GM21576 (cell line): ENCODE measurements at regions not wholly inside any gene's neighbourhood (a gene's known extent, or its start where the extent isn't known, plus 50 kb on each side); places are given as distances from the start of the nearest gene placed in this dataset.
"Not testable (repeated sequence)": the region's sequence is repeated elsewhere in the genome, so short reads cannot be mapped to it uniquely, and the experiment has no call there.

Source experiments
- ATAC-seq: cut with Tn5 transposase; IDR thresholded peaks from one replicate; pipeline ENCODE4 v1.9.1; 2021; ENCODE audit warnings: mild to moderate bottlenecking, moderate library complexity; ENCODE audit not compliant: unreplicated experiment

DNA sequence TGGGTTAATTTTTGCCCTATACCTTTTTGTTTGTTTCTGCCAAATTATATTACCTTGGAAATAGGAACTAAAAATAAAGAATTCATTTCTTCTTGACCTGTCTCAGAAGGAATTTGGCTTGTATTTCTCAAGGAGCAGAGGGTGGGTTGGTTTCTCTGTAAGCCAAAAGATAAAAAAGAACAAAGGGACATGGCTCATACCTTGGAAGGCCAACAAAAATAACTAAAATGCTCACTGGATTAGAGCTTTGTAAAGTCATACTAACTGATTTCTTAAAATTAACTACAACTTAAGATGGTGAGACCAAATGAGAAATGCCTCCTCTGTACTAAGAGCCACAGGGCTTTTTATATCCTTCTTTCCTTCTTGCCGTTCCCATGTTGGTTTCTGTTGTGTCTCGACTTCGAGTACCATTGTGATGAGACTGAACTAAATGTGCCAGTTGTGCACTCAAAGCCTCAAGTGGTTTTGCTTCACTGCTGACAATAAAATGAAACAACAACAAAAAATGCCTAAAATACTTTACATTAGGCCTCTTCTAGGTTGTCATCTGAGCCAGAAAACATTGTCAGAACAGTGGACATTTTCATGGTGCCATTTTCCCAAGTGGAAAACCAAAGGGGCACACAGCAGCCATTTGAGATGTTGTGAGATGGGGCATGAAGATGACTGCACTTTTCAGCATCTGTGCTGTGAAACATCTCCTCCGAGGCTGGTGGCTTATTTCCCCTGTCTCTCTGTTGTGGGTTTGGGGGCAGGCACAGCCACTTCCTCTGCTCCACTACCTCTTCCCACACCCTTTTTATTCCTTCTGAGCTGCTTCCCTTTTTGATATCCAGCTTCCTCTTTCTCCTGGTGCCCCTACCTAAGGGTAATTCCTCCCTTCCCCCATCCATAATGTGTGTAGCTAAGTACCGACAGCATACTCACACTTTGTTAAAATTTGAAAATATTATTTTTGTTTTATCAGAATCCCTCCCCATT is 51.8 kb upstream of the AGR3 start:
- ATAC-seq: no peak

DNA sequence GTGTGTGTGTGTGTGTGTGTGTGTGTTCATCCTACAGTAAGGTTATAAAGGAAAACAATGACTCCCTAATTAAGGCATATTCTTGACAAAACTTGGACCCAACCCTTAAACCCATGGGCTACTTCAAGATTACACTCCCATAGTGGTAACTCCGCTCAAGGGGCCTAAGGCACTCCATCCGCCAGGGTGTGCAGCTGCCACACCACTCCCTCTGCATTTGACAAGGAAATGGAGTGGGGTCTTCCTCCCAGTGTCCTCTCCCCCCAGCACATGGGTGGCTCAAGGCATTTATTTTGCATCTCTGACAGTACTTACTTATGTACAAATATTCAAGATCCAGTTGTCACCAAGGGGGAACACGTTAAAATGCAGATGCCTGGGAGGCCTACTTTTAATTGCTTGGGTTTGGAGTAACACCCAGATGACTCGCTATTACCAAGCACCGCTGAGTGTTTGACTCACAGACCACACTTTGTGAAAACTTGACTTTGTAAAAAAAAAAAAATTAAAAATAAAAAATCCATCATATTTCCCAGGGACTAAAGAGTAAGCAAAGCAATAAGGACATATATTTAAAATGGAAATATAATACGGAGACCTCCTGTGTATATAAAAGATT is 53.0 kb upstream of the AGR3 start:
- no peak for ATAC-seq

DNA sequence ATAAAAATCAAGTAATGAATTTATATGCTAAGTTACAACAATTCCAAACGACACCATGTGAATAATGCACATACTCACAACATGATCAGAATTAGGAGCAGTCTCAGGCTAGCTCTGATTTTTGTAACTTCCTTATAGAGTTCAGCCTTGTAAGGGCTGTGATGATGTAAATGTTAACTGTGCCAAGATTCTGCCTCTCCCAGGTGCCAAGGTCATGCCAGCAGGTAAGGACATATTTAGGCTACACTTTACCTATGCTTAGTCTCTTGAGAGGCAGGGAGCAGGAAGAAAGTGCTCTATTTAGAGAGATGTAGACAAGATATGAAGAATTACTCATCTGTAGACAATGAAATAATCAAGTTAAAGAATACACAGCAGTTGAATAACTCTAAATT is 53.6 kb upstream of the AGR3 start:
- no peak for ATAC-seq

DNA sequence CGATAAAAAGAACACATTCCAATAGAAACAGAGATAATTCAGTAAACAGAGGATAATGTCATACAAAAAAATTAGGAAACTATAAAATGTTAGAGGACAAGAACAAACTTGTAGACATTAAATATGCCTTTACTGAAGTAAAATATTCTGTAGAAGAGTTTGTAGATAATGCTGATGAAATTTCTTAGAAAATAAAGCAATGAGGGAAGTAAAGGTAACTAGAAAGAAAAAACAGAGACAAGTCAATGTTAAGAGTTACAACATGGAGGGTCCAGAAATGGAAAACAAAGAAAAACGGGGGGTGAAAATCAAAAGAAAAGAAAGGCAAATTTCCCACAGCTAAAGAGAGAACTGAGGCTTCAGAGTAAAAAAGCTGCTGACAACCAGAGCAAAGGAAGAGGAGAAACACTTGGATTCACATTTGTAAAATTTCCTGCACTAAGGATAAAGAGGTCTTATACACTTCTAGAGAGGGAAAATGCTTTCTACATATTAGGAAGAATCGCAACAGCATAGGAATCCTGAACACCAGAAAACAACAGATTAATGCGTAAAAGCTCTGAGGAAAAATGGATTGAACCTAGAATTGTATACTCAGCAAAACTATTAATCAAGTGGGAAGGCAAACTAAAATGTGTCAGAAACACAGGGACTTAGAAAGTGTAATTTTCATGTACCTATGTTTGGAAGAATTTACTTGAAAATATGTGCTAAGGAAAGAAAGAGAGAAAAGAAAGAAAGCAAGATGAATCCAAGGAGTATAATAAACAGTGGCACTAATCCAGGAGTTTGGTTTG is 55.0 kb upstream of the AGR3 start:
- ATAC-seq: no peak

DNA sequence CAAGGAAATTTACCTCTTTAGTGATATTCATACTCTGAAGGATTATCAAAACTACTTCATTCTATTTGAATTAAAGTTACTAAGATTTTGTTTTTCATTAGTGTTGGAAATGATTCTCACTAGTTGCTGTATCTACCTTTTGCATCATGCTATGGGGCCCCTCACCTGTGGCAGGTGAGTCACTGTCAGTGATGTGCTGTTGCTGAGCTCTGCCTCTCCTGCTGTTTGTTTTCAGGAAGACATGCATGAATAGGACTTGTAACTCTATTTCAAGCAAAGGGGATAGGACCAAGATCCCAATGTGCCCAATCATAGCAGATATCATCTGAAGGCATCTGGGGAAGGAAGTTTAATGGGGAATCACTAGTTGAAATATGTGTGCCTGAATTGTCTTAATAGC is 57.4 kb upstream of the AGR3 start:
- no peak for ATAC-seq

DNA sequence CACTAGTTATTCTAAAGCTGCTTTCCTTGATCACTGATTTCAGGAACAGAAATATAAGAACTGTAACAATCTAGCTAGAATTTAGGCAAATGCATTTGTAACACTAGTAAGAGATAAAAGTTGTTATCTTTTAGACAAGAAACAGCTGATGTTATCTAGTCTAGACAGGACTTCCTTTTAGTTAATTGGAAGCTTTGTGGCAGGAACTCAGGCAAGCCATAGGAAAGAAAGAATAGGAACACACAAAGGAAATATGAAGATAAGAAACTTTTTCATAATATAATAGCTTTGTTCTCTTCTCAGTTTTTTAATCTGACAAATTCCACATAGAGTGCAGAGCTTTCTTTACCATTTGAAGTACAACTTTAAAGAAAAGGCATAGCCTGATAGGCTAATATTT is 59.0 kb upstream of the AGR3 start:
- no peak for ATAC-seq

DNA sequence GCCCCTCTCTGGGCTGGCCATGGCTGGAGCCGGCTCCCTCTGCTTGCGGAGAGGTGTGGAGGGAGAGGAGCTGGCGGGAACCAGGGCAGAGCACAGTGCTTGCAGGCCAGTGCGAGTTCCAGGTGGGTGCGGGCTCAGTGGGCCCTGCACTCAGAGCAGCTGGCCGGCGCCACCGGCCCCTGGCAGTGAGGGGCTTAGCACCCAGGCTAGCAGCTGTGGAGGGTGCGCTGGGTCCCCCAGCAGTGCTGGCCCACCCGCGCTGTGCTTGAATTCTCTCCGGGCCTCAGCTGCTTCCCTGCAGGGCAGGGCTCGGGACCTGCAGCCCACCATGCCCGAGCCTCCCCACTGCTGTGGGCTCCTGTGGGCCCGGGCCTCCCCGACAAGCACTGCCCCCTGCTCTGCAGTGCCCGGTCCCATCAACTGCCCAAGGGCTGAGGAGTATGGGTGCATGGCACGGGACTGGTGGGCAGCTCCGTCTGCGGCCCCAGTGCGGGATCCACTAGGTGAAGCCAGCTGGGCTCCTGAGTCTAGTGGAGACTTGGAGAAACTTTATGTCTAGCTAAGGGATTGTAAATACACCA is 61.2 kb upstream of the AGR3 start:
- no peak for ATAC-seq

DNA sequence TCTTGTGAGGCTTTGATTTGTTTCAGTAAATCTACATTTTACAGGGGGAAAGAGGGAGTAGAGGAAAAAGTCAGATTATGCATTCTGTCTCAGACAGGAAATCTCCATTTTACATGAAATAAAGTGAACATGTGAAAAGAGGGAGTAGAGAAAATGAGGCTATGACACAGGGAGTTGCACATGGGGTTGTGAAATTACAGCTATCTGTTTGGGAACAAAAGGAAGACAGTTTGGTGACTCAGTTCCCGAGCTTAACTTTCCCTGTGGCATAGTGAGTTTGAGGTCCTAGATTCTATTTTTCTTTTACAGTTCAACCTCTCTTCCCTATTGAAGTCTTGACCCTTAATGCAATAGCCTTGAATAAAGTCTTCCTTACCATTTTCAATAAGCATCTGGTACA is 63.2 kb upstream of the AGR3 start:
- no peak for ATAC-seq

DNA sequence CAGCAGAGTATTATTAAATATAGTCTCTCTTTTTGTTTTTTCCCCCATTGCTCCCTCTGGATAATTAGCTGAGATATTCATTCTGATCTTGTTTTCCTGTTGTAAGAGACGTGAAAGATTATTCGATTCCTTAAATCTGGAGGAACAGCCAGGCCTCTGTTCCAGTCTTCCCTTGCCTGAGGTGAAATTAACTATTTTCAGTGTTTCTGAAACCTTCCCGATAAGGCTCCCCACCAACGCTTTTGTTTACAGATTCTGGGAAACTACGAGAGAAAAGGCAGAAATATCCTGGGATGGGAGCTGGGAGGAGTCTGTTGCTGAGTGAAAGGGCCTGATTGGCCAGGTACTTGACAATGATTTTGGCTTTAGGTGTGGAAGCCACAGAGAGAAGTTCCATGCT is 63.6 kb upstream of the AGR3 start:
- ATAC-seq: no peak

DNA sequence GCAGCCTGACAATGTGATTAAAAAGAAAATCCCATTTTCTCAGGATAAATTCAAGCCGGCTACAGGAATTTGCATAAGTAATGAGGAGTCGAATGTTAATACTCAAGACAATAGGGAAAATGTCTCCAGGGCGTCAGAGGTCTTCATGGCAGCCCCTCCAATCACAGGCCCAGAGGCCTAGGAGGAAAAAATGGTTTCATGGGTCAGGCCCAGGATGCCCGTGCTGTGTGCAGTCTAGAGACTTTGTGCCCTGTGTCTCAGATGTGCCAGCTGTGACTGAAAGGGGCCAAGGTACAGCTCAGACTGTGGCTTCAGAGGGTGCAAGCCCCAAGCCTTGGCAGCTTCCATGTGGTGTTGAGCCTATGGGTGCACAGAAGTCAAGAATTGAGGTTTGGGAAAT is 66.3 kb upstream of the AGR3 start:
- ATAC-seq: not testable (repeated sequence)

DNA sequence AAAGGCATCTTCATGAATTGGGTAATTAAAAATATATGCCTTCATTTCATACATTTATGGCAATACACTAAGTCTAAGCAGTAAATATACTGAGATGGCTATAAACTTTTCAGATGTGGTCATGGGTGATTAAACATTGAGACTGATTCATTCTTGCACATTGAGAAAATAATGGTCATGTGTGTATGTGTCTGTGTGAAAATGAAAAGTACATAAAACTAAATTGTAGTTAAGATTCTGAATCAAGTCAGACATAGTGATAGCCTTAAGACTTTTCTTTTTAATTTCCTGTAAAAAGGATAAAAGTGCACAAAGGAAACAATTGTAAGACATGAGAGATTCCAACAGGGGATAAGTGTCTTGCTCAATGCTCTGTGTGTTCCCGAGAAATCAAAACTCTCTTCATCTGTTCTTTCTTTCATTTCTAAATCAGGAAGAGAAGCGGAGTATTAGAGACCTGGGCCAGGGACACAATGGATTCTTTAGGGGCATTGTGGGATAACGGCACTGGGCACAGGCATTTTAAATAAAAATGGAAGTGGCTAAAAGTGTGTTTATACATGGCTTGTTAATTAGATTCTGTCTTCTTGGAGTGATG is 69.8 kb upstream of the AGR3 start:
- no peak for ATAC-seq

DNA sequence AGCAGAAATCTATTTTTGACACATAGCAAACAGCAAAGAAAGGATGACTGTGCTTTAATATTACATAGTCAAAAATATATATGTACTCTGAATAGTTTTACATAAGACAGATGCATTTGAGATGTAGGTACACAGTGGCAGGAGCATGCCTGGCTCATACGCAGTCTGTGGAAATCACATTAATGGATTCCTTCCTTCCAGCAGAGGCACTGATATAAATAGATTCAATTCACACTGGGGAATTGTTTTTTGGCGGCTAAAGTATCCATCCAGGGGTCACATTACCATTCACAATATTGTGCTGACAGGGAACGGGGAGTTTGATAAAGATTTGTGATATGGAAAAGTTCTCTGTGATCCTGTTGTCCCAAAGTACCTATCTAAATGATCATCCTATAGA is 72.5 kb upstream of the AGR3 start:
- ATAC-seq: no peak

DNA sequence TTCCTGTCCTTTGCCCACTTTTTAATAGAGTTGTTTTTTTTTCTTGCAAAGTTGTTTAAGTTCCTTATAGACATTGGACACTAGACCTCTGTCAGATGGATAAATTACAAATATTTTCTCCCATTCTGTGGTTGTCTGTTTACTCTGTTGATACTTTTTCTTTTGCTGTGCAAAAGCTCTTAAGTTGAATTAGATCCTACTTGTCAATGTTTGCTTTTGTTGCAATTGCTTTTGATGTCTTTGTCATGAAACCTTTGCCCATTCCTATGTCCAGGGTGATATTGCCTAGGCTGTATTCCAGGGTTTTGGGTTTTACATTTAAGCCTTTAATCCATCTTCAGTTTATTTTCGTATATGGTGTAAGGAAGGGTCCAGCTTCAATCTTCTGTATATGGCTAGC is 76.9 kb upstream of the AGR3 start:
- ATAC-seq: no peak

DNA sequence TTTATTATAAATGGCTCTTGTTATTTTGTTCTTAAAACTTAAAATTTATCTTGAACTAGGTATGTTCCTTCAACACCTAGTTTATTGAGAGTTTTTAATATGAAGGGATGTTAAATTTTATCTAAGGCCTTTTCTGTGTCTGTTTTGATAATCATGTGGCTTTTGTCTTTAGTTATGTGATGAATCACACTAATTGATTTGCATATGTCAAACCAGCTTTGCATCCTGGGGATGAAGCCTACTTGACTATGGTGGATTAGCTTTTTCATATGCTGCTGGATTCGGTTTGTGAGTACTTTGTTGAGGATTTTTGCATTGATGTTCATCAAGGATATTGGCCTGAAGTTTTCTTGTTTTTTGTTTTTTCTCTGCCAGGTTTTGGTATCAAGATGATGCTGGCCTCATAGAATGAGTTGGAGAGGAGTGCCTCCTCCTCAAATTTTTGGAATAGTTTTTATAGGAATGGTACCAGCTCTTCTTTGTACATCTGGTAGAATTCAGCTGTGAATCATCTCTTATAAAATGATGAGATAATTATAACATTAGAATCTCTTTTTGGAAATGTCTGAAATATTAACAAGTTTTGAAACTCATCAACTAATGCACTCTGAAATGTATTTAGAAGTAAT is 78.7 kb upstream of the AGR3 start:
- ATAC-seq: no peak

DNA sequence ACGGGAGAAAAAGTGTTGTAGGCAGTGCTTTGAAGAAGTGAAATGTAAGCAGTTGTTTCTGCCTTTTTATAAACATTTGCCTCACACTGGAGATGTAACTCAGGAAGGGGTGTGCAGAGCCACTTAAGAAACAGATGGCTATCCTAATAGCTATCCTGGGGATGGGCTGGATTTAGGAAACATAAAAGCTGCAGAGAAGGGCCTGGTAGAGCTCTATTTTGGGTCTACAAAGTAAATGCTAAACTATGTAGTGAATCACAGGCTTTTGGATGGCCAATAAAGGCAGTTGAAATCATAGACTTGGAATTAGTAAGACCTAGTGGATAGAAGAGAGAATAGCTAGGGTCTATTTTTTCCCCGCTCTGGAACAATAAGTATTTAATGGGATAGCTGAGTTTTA is 79.9 kb upstream of the AGR3 start:
- no peak for ATAC-seq

DNA sequence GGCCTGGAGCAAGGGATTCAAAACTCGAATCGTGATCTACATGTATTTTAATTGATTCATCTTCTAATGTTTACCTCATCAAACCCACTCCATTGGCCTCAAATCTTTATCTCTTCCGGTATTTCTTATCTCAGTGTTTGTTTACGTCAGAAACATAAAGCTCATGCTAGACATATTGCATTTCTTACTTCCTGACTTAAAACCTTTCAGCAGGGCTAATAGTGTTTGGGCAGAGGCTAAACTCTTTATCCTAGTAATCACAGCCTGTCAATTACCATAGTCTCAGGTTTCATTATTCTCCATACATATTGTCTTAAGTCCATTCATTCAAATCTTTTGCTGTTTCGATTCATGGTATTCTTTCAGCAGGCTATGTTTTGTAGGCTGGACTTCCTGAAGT is 81.3 kb upstream of the AGR3 start:
- no peak for ATAC-seq

DNA sequence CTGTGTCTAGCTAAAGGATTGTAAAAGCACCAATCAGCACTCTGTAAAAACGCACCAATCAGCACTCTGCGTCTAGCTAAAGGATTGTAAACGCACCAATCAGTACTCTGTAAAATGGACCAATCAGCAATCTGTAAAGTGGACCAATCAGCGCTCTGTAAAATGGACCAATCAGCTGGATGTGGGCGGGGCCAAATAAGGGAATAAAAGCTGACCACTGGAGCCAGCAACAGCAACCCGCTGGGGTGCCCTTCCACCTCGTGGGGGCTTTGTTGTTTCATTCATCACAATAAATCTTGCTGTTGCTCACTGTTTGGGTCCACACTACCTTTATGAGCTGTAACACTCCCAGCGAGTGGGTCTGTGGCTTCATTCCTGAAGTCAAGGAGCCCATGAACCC is 83.9 kb upstream of the AGR3 start:
- ATAC-seq: not testable (repeated sequence)

DNA sequence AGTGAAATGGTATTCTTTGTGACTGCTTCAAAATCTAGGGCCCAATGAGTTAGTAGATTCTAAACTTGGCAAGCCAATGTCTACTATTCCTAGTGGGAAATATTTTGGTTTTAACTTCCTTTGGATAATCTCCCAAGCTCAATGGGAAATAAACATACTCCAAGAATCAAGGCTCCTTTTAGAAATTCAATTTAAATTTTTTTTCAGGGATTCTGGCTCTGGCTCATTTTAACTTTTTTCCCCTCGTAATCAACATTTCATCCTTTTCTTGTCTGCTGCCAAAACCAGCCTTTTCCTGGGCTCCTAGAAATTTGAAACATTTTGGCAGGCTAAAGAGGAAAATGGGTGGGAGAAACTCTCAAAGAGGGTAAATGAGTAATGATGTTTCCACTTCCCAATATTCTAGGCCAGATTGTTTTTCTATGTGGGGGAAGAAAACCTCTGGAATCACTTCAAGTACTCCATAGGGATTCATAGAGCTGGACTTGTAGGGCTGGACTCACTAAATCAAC is 85.6 kb upstream of the AGR3 start:
- ATAC-seq: no peak

DNA sequence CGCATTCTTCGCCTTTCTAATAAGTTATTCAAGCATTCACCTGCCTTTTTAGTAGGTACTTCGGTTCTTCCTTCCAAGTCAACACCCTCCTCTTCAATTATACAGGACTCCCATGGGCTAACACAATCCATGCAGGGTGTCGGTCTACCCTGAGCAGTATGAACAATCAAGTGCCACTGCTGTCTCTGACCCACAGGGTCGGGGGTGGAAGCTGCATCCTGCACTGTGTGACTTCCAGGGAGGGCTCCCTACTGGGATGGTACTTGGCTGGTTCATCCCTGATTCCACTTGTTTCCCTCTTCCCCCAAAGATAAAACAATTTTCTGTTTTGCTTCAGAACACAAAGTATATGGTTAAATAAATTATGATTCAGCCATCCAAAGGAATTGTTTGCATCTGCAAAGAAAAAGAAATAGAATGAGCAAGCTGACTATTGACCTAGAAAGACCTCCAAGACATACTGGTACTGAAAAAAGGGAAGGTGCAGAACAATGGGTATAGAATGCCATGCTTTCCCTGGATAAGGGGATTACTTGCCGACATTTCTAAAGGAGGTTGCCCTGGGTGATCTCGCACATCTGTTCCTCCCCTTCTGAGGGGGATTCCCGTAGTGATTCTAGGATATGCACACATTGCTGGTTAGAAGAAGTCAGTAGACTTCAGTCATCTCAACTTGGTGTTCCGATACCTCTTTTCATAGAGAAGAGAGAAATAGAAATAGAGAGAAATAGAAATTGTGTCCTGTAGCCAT is 89.1 kb upstream of the AGR3 start:
- ATAC-seq: no peak

DNA sequence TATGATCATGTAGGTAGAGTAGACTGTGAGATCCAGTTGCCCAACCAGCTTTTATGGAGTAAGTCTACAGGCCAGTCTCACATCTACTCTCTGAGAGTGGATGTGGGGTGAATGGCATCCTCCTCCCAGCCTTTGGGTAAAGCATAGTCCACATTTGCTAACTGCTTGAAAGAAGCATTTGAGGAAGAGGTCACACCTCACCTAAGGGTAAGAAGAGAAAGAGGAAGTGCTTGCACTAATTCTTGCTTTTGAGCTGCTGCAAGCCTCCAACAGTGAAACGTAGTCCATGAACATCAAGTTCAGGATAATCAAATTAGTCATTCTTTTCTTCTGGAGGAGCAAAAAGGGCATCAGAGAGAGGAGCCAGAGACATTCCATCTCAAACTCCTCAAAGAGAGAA is 93.9 kb upstream of the AGR3 start:
- peak; percentile 75 for ATAC-seq
